ENCODE measurements at regions not wholly inside any gene's neighbourhood (a gene's known extent, or its start where the extent isn't known, plus 50 kb on each side); places are given as distances from the start of the nearest gene placed in this dataset.
A peak's percentile ranks its signal among the peaks of the same experiment; 100 is the strongest.

DNA sequence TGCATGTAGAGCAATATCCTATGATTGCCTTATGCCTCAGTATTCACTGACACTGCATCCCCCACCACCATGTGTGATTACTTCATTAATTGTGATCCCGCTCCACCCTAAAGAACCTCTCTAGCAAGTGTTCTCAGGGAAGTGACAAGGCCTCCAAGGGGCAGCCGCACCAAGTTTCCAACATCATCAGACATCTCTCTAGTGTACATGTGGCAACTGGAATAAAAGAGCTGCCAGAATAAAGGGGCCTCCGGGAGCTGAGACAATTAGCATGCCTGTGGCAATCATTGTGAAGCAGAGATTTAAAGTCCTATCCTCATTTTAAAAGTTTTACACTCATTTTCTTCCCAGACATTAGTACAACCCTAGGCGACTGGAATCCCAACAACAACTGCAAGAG, 902.1 kb upstream of the SEMA6D start:
- H3K4me1 Mint-ChIP-seq (ENCODE audit: low read depth, unreplicated experiment), result no peaks in the 10 kb centered on the region
- DNase-seq (ENCODE audit: low read depth) (no peak), FAIRE-seq (no peak)
- no peak overlapping the region for H3K4me2 ChIP-seq (ENCODE audit: low read length)
- H3K27me3 Mint-ChIP-seq (ENCODE audit: low read depth, unreplicated experiment), result no peaks in the 10 kb centered on the region
- H3K4me3 ChIP-seq (ENCODE audit: insufficient read depth, low read depth, low read length), result no peak overlapping the region
- no peak overlapping the region for H2AFZ ChIP-seq (ENCODE audit: low read depth, low read length)
- no peaks in the 10 kb centered on the region for H3K9me3 Mint-ChIP-seq (ENCODE audit: unreplicated experiment)
- H3K27me3 ChIP-seq (ENCODE audit: insufficient read depth, low read length), result no peaks in the 10 kb centered on the region
- no peaks in the 10 kb centered on the region for H3K4me1 ChIP-seq (ENCODE audit: insufficient read depth, low read length)
- no peaks in the 10 kb centered on the region for H3K36me3 ChIP-seq (ENCODE audit: insufficient read depth, low read length)
- TF ChIP-seq, protein P1, sequence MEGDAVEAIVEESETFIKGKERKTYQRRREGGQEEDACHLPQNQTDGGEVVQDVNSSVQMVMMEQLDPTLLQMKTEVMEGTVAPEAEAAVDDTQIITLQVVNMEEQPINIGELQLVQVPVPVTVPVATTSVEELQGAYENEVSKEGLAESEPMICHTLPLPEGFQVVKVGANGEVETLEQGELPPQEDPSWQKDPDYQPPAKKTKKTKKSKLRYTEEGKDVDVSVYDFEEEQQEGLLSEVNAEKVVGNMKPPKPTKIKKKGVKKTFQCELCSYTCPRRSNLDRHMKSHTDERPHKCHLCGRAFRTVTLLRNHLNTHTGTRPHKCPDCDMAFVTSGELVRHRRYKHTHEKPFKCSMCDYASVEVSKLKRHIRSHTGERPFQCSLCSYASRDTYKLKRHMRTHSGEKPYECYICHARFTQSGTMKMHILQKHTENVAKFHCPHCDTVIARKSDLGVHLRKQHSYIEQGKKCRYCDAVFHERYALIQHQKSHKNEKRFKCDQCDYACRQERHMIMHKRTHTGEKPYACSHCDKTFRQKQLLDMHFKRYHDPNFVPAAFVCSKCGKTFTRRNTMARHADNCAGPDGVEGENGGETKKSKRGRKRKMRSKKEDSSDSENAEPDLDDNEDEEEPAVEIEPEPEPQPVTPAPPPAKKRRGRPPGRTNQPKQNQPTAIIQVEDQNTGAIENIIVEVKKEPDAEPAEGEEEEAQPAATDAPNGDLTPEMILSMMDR (IDR thresholded peaks at IDR 0.05; ENCODE audit: insufficient read depth, low read depth, low read length), result no peak
- TF ChIP-seq EZH2 (IDR thresholded peaks at IDR 0.05; ENCODE audit: insufficient read depth, low read length), result no peak
- H4K20me1 ChIP-seq (ENCODE audit: insufficient read depth, low read length), result no peaks in the 10 kb centered on the region
- no peaks in the 10 kb centered on the region for H3K36me3 Mint-ChIP-seq (ENCODE audit: low read depth, unreplicated experiment)
- H3K27ac Mint-ChIP-seq (ENCODE audit: unreplicated experiment), result no peak overlapping the region
- H3K79me2 ChIP-seq (ENCODE audit: insufficient read depth, low read length), result no peaks in the 10 kb centered on the region
- H3K27ac ChIP-seq (ENCODE audit: low read depth, low read length), result no peak overlapping the region
- no peak overlapping the region for H3K4me3 Mint-ChIP-seq (ENCODE audit: unreplicated experiment)
- no peak overlapping the region for H3K9ac ChIP-seq (ENCODE audit: low read length)
- H3K9me3 ChIP-seq (ENCODE audit: insufficient read depth, low read depth, low read length), result peaks cover 5% of the 10 kb centered on the region

DNA sequence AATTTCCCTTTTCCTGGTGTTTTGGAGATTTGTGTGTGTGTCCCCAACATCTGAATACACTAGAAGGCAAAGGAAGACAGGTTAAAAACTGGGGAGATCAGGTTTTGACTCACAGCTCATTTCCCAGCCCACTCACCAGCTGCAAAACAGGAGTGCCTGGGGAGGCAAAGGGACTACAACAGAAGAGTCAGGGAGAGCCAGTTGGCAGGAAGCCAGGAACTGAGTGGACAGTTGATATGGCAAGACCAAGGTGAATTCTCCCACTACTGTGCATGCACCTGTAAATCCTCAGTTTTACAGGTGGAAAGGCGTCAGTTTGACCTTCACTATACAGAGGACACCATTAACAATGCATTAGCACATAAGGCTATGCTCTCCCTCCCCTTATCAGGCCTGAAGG, 901.5 kb upstream of the SEMA6D start:
- H3K4me1 Mint-ChIP-seq (ENCODE audit: low read depth, unreplicated experiment), result no peaks in the 10 kb centered on the region
- Histone ChIP-seq H3K4me2 (ENCODE audit: low read length) (no peak overlapping the region), H3K9ac (ENCODE audit: low read length) (no peak overlapping the region), H3K4me3 (ENCODE audit: insufficient read depth, low read depth, low read length) (no peak overlapping the region), H3K4me1 (ENCODE audit: insufficient read depth, low read length) (no peaks in the 10 kb centered on the region), H3K36me3 (ENCODE audit: insufficient read depth, low read length) (no peaks in the 10 kb centered on the region), H3K27ac (ENCODE audit: low read depth, low read length) (no peak overlapping the region), H3K9me3 (ENCODE audit: insufficient read depth, low read depth, low read length) (peaks cover 5% of the 10 kb centered on the region), H4K20me1 (ENCODE audit: insufficient read depth, low read length) (no peaks in the 10 kb centered on the region), H3K79me2 (ENCODE audit: insufficient read depth, low read length) (no peaks in the 10 kb centered on the region), H2AFZ (ENCODE audit: low read depth, low read length) (no peak overlapping the region), H3K27me3 (ENCODE audit: insufficient read depth, low read length) (no peaks in the 10 kb centered on the region)
- H3K27me3 Mint-ChIP-seq (ENCODE audit: low read depth, unreplicated experiment), result no peaks in the 10 kb centered on the region
- no peak overlapping the region for H3K27ac Mint-ChIP-seq (ENCODE audit: unreplicated experiment)
- H3K4me3 Mint-ChIP-seq (ENCODE audit: unreplicated experiment), result no peak overlapping the region
- TF ChIP-seq EZH2 (IDR thresholded peaks at IDR 0.05; ENCODE audit: insufficient read depth, low read length), result no peak
- TF ChIP-seq, protein P1 (IDR thresholded peaks at IDR 0.05; ENCODE audit: insufficient read depth, low read depth, low read length), result no peak
- DNase-seq (ENCODE audit: low read depth) (no peak), FAIRE-seq (no peak)
- no peaks in the 10 kb centered on the region for H3K36me3 Mint-ChIP-seq (ENCODE audit: low read depth, unreplicated experiment)
- no peaks in the 10 kb centered on the region for H3K9me3 Mint-ChIP-seq (ENCODE audit: unreplicated experiment)

DNA sequence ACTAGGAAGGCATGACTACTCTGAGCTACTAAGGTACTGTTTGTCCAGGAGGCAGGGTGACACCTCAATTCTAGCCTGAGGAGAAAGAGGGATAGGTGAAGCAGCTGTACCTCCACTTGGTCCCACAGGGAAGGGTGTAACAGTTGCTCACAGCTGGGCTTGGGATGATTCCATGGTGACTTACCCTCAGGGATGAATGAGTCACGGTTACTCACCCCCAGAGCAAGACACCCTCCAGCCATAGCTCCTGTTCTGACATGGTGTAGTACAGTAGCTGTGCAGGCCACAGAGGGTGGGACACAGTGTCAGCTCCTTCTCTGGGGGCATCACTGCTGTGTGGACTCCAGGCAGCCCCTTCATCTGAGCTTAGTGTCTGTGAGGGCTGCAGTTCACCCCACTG, 868.6 kb upstream of the SEMA6D start:
- Histone ChIP-seq H3K9ac (ENCODE audit: low read length) (no peak overlapping the region), H3K4me2 (ENCODE audit: low read length) (no peak overlapping the region), H3K79me2 (ENCODE audit: insufficient read depth, low read length) (no peaks in the 10 kb centered on the region), H3K27me3 (ENCODE audit: insufficient read depth, low read length) (no peaks in the 10 kb centered on the region), H3K36me3 (ENCODE audit: insufficient read depth, low read length) (no peaks in the 10 kb centered on the region), H3K4me1 (ENCODE audit: insufficient read depth, low read length) (peaks cover 6% of the 10 kb centered on the region), H3K9me3 (ENCODE audit: insufficient read depth, low read depth, low read length) (peaks cover 2% of the 10 kb centered on the region), H3K27ac (ENCODE audit: low read depth, low read length) (no peak overlapping the region), H3K4me3 (ENCODE audit: insufficient read depth, low read depth, low read length) (no peak overlapping the region), H4K20me1 (ENCODE audit: insufficient read depth, low read length) (no peaks in the 10 kb centered on the region), H2AFZ (ENCODE audit: low read depth, low read length) (peak overlapping the region; percentile 29)
- Mint-ChIP-seq H3K9me3 (ENCODE audit: unreplicated experiment) (peaks cover 6% of the 10 kb centered on the region), H3K4me1 (ENCODE audit: low read depth, unreplicated experiment) (no peaks in the 10 kb centered on the region), H3K27me3 (ENCODE audit: low read depth, unreplicated experiment) (no peaks in the 10 kb centered on the region), H3K4me3 (ENCODE audit: unreplicated experiment) (no peak overlapping the region), H3K36me3 (ENCODE audit: low read depth, unreplicated experiment) (no peaks in the 10 kb centered on the region), H3K27ac (ENCODE audit: unreplicated experiment) (no peak overlapping the region)
- DNase-seq (ENCODE audit: low read depth), result peak; percentile 46
- no peak for TF ChIP-seq EZH2 (IDR thresholded peaks at IDR 0.05; ENCODE audit: insufficient read depth, low read length)
- TF ChIP-seq, protein P1 (IDR thresholded peaks at IDR 0.05; ENCODE audit: insufficient read depth, low read depth, low read length), result no peak
- peak; percentile 50 for FAIRE-seq

All from astrocyte (in vitro differentiated cells and primary cell).